GM18870 (cell line): ENCODE measurements at regions not wholly inside any gene's neighbourhood (a gene's known extent, or its start where the extent isn't known, plus 50 kb on each side); places are given as distances from the start of the nearest gene placed in this dataset.

Experiments used
- ATAC-seq: cut with Tn5 transposase; IDR thresholded peaks from one replicate; pipeline ENCODE4 v1.9.1; 2021; ENCODE audit warnings: moderate library complexity; ENCODE audit not compliant: unreplicated experiment

DNA sequence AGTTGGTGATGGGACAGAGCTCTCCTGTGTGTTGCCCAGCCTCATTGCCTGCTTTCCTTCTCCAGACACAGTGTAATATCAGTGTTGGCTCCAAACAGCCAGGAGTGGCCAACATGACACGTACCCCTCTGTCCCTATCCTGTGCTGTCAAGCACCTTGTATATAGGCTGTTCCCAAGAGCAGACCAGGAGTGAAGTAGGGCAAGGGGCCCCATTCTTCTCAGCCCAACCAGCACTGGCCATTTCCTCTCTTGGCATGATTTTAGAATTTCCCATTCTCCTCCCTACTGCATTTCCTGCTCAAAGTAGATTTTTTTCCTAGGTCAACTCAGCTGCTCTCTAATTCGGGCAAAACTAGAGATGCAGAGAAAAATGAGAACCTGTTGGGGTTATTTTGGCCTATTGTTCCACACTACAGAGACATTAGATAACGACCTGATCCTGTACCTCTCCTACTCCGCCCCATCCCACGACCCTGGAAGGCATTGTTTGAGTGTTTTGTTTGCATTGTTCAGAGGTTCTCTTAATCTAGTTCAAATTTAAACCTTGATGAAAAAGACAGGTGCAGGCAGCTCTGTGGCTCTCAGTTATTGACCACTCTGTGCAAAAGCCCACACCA lies 95.6 kb downstream of the RASSF10 start:
- no peak for ATAC-seq

DNA sequence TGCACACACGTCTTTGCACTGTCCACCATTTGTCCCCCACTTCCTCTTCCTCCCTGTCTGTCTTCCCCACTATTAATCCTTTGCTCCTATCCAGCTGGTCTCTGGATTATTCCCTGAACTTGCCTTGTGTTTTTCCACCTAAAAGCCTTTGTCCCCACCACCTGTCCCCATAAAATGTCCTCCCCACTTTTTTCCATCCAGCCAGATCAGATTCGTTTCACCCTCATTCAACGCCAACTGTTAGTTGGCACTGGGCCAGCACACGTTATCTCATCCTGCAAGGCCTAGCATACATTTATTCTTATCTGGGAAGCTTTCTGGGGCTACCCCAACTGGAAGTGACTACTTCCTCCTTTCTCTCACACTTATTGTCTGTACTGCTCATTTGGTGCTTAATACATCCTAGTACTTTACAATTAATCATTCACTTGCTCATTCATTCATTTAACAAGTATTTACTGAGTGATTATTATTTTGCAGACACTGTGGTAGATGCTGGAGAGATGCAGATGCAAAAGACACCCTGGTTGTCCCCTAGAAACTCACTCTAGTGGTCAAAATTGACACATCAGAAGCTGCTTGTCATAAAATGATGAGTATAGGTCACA lies 96.2 kb downstream of the RASSF10 start:
- ATAC-seq, result peak; percentile 68

DNA sequence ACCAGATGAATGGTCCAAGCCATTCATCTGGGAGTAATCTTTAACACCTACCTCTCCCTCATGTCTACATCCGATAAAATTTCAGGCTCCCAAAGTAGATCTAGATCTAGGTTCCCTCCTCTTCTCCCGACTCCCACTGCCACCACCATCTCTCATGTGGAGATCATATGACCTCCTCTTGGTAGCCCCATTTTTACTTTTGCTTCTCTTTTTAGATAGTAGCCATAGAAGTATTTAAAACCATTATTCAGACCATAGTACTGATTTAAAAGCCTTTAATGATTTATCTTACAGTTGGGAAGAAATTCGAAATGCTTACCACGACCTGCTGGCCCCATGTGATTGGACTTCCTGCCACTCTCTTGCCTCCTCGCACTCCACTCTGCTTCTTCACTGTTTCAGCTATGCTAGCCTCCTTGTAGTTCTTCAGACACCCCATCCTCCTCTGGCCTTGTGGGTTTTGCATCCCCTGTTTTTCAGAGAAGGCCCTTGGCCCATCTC lies 98.5 kb downstream of the RASSF10 start:
- no peak for ATAC-seq

DNA sequence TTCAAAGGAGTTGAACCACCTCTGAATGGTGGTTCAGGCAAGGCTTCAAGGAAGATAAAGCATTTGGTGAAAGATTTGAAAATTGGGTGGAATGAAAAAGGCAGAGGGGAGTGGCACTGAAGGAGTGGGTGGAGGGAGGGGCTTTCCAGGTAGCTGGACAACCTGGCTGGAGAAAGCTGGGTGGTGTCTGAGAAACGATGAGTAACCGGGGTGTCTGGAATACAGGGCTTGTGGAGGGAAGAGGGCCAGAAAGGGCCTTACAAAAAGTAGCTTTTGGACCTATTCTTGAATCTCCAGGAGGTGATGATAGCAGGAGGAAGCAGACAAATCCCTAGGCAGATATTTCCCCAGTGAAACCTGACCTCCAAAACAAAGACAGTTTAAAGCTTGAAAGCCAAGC lies 99.3 kb downstream of the RASSF10 start:
- no peak for ATAC-seq

DNA sequence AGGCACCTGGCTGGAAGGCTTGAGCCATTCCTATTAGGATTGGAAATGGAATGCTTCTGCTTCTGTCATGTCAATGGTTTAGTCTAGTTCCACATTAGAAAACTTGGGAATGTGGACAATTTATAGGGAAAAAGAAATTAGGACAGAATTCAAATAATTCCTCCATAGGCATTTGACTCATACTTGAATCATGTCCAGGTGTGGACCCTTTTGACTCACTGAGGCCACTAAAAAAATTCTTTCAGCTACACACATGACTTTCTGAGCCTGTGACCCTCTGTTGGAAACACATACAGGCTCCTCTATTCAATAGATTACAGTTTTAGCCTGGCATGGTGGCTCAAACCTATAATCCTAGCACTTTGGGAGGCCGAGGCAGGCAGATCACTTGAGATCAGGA lies 100.5 kb downstream of the RASSF10 start:
- ATAC-seq, result no peak

DNA sequence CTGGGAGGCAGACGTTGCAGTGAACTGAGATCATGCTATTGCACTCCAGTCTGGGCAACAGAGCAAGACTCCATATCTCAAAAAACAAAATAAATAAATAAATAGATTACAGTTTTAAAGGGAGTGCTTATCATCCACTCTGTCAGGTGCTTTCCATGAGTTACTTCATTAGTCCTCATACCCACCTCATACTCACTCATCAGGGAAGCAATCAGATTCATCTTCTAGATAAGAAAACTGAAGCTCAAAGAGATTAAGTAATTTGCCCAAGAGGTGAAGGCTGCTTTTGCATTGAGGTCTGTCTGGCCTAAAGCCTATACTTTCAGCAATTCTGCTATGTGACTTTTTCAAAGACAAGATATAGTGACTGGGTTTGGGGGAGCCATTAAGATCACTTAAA lies 101.0 kb downstream of the RASSF10 start:
- ATAC-seq, result no peak

DNA sequence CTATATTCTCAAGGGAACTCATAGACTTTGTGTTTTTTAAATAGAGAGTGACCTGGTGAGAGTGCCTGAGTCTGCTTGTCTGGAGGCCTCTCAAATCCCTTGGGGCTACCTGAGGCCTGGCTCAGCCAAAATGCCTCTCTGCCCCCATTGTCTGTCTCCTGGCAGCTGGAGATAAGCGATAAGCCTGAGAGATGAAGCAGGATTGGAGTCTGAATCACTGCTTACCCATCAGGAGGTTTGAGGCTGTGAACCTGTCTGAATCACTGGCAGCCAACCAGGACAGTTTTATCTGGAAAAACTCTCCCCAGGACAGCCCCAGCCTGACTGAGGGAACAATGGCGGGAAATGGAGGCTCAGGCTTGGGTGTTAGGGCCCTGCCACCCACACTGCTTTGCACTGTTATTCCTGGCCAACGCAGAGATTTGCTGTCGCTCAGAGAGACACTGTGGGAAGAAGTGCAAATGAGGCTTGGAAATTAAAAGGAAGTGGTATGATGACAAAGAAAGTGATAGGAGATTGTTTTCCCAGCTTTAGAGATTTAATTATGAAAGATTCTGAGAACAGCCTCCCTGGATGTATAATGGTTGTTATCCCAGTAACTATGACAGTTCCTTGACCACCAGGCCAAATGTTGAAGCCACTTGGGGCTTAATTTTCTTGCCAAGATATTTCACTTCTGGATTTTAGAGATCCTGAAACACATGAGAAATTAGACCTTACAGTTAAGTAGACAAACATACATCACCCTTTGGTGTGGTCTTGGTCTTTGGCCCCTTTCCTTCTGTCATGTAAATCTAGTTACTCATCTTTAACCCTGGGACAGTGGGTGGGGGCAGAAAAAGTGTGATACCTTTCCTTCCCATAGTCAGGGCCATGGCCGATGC lies 102.1 kb downstream of the RASSF10 start:
- ATAC-seq, result no peak

DNA sequence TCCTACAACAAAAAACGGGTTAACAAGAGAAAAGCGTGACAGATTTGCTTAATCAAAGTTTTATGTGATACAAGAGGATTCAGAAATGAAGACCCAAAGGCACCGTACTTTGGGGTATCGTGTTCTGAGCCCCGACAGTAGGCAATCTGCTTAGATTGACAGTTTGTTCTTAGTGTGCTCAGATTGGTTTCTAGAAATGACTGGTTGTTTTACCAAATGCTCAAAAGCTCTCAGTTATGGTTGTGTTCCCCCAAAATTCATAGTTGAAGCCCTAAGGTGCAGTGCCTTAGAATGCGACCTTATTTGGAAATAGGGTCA lies 102.7 kb downstream of the RASSF10 start:
- ATAC-seq, result peak; percentile 37

DNA sequence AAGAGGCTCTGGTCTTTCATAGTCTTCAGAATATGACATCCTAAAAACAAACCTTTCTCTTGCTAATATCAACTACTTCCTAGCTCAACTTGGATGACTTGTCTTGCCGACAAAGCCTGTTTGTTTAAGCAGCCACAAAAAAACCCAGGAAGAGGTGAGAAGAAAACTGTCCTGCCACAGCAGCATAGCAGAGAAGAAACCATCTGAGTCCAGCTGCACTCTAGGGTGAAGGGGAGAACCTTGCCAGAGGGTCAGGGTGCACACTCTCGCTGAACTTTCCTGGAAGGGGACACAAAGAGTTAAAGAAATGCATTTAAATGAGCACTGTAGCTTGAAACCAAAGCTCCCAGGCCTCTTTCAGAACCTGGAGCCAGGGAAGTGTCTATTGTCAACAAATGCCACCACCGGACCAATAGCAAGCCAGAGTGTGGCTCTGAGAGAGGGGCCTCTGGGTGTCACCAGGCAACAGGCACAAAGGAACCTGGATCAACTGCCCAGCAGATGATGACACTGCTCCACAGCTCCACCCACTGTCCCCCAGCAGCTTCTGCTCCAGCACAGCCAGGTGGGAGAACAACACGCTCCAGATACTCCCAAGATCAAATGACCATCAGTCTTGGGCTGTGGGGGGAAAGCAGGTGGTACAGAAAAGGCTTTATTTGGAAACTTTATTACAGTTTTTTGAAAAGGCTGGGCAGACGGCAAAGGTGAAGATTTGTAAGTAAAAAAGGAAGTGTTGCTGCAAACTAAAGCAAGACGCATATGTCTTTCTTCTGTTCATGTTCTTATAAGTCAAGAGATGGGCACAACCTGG lies 105.7 kb downstream of the RASSF10 start:
- ATAC-seq, result peak; percentile 67

DNA sequence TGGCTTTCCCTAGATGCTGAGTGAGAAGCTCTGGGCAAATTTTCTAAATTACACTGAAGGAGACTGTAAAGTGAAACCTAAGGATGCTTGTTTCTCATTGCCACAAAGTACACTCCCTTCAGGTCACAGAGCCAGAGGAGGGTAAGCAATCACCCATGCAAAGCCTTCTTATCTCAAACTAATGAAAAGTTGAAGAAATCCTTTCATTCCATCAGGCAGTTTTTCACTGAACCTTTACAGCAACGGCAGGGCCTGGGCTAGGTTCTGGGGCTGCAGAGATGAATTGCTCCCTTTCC lies 106.2 kb downstream of the RASSF10 start:
- no peak for ATAC-seq

DNA sequence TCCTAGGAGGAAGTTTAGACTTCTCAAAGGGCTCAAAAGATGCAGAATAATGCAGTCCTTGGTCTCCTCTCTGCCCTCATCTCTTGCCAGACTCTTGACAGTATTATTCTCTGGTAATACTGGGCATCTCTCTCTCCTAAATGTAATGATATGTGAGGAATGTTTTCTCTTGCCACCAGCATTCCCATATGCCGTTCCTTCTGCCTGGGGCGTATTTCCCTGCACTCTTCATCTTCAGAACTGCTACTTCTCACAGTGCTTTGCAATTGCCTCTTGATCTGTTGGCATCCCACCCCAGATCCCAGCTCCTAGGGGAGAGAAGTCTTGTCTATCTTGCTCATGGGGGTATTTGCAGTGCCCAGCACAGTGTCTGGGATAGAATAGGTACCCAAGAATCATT lies 107.4 kb downstream of the RASSF10 start:
- ATAC-seq, result no peak

DNA sequence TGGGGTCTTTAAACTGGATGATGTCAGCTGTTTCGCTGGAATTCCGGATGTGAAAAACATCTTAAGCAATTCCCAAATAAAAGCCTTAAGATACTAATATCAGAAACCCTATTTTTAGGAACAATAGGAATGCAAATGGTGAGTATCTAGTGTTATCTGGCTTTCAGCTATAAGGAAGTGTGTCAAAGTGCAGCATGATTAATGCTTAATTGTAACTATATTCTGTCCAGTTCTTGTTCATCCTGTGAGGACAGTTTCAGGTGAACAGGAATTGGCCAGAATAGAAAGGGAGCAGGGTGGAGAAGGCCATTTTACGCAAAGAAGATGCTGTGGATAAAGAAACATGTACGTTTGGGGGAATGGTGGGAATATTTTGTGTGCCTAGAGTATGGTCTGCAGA lies 108.2 kb downstream of the RASSF10 start:
- no peak for ATAC-seq

DNA sequence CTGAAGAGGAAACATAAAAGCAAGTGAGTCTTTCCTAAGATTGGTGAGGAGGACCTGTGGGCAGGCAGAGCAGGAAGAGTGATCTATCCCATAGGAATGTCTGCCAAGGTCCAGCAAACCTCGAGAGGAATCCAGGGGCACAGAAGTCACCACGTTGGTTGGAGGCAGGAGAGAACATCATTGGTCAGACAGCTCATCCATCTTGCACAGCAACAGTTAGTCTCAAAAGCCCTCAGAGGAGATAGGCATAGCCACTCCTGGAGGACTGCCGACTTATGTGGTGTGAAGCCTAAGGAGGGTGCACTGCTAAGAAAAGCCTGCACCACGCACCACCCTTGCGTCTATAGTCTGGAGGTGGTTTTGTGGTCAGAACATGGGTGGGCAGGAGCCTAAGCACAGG lies 109.1 kb downstream of the RASSF10 start:
- ATAC-seq, result no peak

DNA sequence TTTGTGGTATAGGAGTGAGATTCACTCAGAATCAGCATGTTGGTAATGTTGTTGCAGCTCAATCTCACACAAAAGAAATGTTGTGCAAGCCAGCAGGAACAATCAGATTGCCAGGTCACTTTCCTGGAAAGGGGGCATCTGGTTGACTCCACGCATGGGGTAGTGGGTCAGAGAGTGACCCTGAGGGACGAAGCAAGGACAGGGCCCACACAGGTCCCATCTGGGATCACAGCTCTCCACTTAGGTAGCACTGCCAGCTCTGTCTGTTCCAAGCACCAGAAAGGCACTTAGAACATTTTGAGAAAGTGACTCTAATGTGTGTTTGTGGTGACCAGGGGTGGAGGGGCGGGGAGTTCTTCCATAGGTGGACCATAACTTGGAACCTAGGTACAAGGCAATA lies 109.5 kb downstream of the RASSF10 start:
- ATAC-seq, result no peak

DNA sequence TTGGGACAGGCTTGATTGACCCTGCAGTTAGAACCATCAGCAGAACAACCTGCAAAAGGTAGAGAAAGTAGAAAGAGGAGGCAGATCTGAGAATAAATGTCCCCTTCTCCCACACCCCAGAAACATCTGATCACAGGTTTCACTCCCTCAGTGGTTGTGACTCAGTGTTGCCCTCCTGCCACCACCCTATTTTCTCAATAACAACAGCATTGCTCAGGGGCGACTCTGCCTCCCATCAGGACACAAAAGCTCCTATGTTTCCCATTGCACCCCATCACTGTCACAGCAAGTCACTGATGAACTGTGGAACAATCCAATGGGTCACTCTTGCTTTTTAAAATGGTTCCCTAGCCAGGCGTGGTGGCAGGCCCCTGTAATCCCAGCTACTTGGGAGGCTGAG lies 110.2 kb downstream of the RASSF10 start:
- ATAC-seq, result no peak

DNA sequence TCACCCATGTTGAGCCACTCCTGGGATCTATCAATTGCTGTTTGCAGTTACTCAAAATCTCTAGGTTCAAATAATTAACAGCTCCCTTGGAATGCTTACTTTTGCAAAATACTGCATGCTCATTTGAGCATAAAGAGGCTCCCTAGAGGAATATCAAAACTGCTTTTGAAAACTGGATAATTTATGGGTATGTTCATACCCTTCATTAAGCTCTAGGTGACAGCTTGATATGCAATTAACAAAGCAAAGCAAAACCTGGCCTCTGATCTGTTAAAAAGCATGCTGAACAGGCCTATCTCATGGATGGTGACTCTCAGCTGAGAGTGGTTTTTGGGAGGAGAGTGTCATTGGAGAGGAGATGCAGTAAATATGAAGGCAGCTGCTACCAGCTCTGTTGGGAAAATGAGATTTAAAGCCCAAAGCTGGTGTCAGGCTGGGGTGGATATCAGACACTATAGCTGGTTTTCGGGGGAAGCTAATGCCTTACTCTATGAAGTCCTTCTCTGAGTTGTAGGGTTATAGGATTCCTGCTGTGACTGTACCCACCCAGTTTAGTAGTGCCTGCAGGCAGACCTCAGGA lies 110.9 kb downstream of the RASSF10 start:
- no peak for ATAC-seq

DNA sequence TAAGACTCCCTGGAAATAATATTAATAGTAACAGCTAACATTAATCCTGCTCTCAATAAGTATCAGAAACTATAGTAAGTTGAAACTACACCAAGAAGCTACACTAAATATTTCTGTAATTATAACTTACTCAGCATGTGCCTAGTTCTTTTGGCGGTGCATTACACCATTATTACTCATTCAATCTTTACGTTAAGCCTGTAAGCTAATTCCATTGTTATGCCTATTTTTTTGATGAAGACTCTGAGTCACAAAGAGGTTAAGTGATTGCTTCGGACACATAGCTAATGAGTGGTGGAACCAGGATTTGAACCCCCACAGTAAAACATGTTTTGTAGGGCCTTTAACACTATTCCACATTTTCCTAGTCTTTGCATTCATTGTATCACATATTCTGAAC lies 111.6 kb downstream of the RASSF10 start:
- no peak for ATAC-seq

DNA sequence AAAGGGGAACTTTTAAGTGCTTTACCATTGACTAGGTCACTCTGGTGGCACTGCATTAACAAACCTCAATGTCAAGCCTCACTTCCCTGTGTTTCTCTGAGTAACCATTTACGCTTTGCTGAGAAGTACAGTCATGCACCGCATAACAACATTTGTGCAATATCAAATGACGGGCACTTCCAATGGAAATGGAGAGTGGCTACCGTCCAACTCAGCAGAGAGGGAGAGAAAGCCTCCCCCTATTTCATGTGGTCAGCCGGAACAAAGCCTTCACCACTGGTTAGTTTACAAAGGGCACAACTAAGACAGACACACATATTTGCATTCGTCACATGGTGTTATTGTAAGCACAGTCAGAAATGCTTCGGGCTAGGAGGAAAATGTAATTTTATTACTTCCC lies 117.3 kb downstream of the RASSF10 start:
- ATAC-seq, result no peak

DNA sequence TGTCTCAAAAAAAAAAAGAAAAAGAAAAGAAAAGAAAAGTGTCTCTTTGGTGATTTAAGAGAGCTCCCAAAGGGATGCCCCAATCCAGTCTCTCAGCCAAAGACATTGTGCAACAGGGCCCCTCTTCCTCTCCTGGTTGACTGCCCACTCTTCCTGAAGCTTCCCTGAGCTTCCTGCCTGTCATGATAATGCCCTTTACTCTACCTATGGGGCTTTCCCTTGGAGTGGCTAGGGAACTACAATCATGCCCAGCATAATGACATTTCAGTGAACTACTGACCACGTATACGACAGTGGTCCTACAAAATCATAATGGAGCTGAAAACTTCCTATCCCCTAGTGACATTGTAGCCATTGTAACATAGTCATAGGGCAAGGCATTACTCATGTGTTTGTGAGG lies 118.0 kb downstream of the RASSF10 start:
- ATAC-seq, result no peak

DNA sequence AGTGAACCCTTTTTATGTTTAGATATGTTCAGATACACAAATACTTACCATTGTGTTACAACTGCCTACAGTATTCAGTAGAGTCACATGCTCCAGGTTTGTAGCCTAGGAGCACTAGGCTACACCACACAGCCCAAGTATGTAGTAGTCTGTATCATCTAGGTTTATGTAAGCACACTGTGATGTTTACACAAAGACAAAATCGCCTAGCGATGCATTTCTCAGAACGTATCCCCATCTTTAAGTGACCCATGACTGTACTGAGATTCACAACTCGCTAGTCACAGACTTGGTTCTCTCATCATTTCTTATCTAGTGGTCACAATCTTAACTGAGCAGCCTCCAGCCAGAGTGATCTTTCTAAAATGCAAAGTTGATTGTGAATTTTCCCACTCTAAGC lies 119.2 kb downstream of the RASSF10 start:
- no peak for ATAC-seq

DNA sequence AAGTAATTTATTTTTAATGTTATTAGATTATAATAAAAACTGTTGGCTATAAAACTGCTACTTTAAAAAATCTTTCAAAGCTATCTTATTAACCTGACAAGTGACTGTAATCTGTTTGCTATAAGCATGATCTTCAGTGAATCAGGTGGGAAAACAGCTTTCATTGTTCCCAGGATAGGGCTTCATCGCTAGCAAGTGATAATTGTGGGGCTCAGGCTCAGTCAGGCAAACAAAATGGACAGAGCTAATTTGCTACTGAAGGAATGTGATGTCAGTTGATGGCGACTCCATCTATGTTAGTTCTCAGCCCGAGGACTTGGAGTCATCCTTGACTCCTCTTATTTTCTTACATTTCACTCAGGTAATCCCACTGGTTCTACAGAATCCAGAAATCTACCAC lies 125.0 kb downstream of the RASSF10 start:
- no peak for ATAC-seq
